Mesendoderm (in vitro differentiated cells): ENCODE measurements at regions not wholly inside any gene's neighbourhood (a gene's known extent, or its start where the extent isn't known, plus 50 kb on each side); places are given as distances from the start of the nearest gene placed in this dataset.

Source experiments
- DNase-seq: peaks from one replicate; pipeline ENCODE4 v3.0.0; 2013
- H2AK5ac ChIP-seq: 2 replicates; pipeline ENCODE4 v1.6.1; 2013; ENCODE audit warnings: low read length, inconsistent platforms
- H2BK120ac ChIP-seq: 2 replicates; pipeline ENCODE4 v1.6.1; 2013; ENCODE audit warnings: low read depth, mild to moderate bottlenecking, low read length, moderate library complexity, mixed read lengths
- H2BK15ac ChIP-seq: replicated peaks from 2 replicates; pipeline ENCODE4 v1.6.1; 2013; ENCODE audit warnings: low read depth, mild to moderate bottlenecking, moderate library complexity
- H2BK5ac ChIP-seq: 2 replicates; pipeline ENCODE4 v1.6.1; 2013; ENCODE audit warnings: low read length, inconsistent platforms
- H3K18ac ChIP-seq: 2 replicates; pipeline ENCODE4 v1.6.1; 2013; ENCODE audit warnings: mild to moderate bottlenecking, low read length, mixed read lengths
- H3K23ac ChIP-seq: one replicate; pipeline ENCODE4 v1.6.1; 2013; ENCODE audit warnings: low read length
- H3K27ac ChIP-seq: 2 replicates; pipeline ENCODE4 v1.5.1; 2013; ENCODE audit warnings: low read depth, mild to moderate bottlenecking, inconsistent platforms, low read length, moderate library complexity
- H3K27me3 ChIP-seq: 2 replicates; pipeline ENCODE4 v1.6.1; 2013; ENCODE audit warnings: low read length, control low read depth, mild to moderate bottlenecking, inconsistent platforms; ENCODE audit not compliant: insufficient read depth, poor library complexity
- H3K36me3 ChIP-seq: 2 replicates; pipeline ENCODE4 v1.6.1; 2013; ENCODE audit warnings: low read length, inconsistent platforms; ENCODE audit not compliant: control insufficient read depth, insufficient read depth
- H3K4ac ChIP-seq: one replicate; pipeline ENCODE4 v1.6.1; 2013; ENCODE audit warnings: low read depth, mild to moderate bottlenecking, low read length, moderate library complexity
- H3K4me1 ChIP-seq: 2 replicates; pipeline ENCODE4 v1.6.1; 2013; ENCODE audit warnings: low read depth, low read length, inconsistent platforms; ENCODE audit not compliant: control insufficient read depth
- H3K4me2 ChIP-seq: 2 replicates; pipeline ENCODE4 v1.6.1; 2013; ENCODE audit warnings: low read length
- H3K4me3 ChIP-seq: 2 replicates; pipeline ENCODE4 v1.5.1; 2013; ENCODE audit warnings: mild to moderate bottlenecking, low read length
- H3K56ac ChIP-seq: one replicate; pipeline ENCODE4 v1.6.1; 2013; ENCODE audit warnings: low read length
- H3K79me1 ChIP-seq: 2 replicates; pipeline ENCODE4 v1.6.1; 2013; ENCODE audit warnings: low read length, inconsistent platforms
- H3K79me2 ChIP-seq: 2 replicates; pipeline ENCODE4 v1.6.1; 2013; ENCODE audit warnings: mild to moderate bottlenecking, low read length; ENCODE audit not compliant: control insufficient read depth, insufficient read depth
- H3K9ac ChIP-seq: 2 replicates; pipeline ENCODE4 v1.6.1; 2013; ENCODE audit warnings: low read length, inconsistent platforms
- H4K5ac ChIP-seq: one replicate; pipeline ENCODE4 v1.6.1; 2013; ENCODE audit warnings: low read length
- H4K8ac ChIP-seq: one replicate; pipeline ENCODE4 v1.6.1; 2013; ENCODE audit warnings: low read depth, mild to moderate bottlenecking, control low read depth, low read length, moderate library complexity
- WGBS: extraction: QIAGEN DNeasy Blood & Tissue Kit; methylation state at CpG from one replicate; pipeline ENCODE4 v1.1.7; 2013; ENCODE audit warnings: low lambda C conversion rate, missing lambda C conversion rate; ENCODE audit not compliant: insufficient coverage; ENCODE audit errors: extremely low coverage; 5-methylcytosine and 5-hydroxymethylcytosine counted together

DNA sequence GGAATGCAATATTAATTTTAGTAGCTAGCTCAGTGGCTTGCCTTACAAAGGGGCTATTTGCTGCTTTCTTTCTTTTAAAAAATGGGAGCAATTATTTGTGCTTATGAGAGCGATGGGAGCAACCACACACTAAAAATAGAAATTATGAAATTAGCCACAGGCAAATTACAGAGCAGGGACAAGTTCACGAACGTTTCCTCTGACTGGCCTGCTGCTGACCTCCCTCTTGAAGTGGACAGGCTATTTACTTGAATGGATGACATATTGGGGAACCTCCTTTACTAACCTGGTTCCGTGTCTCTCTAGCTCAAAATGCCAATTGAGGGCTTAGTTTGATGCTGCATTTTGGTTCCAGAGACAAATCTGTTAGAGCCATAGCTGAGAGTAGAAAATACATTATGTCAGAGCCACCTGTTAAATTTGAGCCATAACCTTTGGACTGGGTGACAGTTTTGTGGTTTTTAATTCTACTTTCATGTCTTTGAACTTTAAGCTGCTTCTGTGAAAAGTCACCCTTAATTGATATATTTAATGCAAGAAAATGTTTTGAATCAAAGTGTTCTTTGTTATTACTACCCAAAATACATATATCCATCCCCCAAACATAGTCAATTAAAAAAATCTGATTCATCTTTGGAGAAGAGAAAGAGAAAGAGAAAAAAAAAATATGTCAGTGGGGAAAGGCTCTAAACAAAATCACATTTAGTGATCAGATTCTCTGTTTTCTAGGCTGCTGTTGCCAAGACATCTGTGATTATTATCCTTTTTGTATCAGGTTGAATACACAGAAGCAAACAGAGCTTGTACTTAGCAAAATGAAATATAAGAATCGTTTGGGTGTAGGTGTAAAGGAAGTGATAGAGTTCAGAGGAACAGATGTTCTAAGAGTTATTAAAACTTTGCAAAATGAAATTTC, 351.9 kb downstream of the ADGRL2 start:
- no peak overlapping the region for H2BK5ac ChIP-seq
- no peaks in the 10 kb centered on the region for H3K79me2 ChIP-seq
- H4K8ac ChIP-seq: no peak overlapping the region
- no peak overlapping the region for H4K5ac ChIP-seq
- no peak for DNase-seq
- H3K27me3 ChIP-seq: no peaks in the 10 kb centered on the region
- H3K23ac ChIP-seq: no peak overlapping the region
- no peak overlapping the region for H2BK15ac ChIP-seq
- no peaks in the 10 kb centered on the region for H3K79me1 ChIP-seq
- no peaks in the 10 kb centered on the region for H3K36me3 ChIP-seq
- H3K56ac ChIP-seq: no peak overlapping the region
- H3K4me1 ChIP-seq: no peaks in the 10 kb centered on the region
- no peak overlapping the region for H3K18ac ChIP-seq
- no peak overlapping the region for H3K4me3 ChIP-seq
- no peak overlapping the region for H2AK5ac ChIP-seq
- H2BK120ac ChIP-seq: no peak overlapping the region
- no peak overlapping the region for H3K27ac ChIP-seq
- WGBS: 100% methylated on average over 1 of the region's 5 CpGs
- H3K9ac ChIP-seq: no peak overlapping the region
- no peak overlapping the region for H3K4ac ChIP-seq
- H3K4me2 ChIP-seq: no peak overlapping the region

DNA sequence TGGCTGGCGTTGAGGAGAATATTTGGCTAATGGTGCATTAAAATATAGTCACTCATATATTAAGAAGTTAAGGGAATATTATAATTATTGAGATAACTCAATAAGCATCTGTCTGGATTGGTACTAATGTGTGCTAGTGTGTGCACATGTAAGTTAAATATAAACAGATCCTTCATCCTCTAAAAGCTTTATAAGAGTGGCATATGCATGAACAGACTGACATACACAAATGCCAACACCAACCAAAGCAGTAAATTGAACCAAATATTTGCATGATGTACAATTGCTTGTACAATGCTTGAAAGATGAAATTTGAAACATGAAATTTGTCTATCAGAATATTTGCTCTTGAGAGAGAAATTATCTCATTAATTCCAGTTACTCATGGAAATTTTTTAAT, 344.9 kb downstream of the ADGRL2 start:
- no peak overlapping the region for H3K18ac ChIP-seq
- H2BK120ac ChIP-seq: no peak overlapping the region
- no peaks in the 10 kb centered on the region for H3K79me1 ChIP-seq
- DNase-seq: no peak
- H2BK5ac ChIP-seq: no peak overlapping the region
- H3K56ac ChIP-seq: no peak overlapping the region
- H2BK15ac ChIP-seq: no peak overlapping the region
- H3K27me3 ChIP-seq: no peaks in the 10 kb centered on the region
- no peak overlapping the region for H3K4ac ChIP-seq
- no peak overlapping the region for H3K4me3 ChIP-seq
- H3K4me2 ChIP-seq: no peak overlapping the region
- no peak overlapping the region for H4K8ac ChIP-seq
- WGBS: no CpG with 5 or more reads among the region's 1 CpG
- no peak overlapping the region for H3K9ac ChIP-seq
- no peaks in the 10 kb centered on the region for H3K79me2 ChIP-seq
- H3K36me3 ChIP-seq: no peaks in the 10 kb centered on the region
- no peak overlapping the region for H3K27ac ChIP-seq
- H4K5ac ChIP-seq: no peak overlapping the region
- H3K4me1 ChIP-seq: no peaks in the 10 kb centered on the region
- no peak overlapping the region for H2AK5ac ChIP-seq
- no peak overlapping the region for H3K23ac ChIP-seq

- Histone ChIP-seq H4K5ac (no peak overlapping the region), H3K23ac (no peak overlapping the region), H3K56ac (no peak overlapping the region), H2BK5ac (no peak overlapping the region), H4K8ac (no peak overlapping the region), H3K36me3 (no peaks in the 10 kb centered on the region), H3K4ac (no peak overlapping the region), H3K27me3 (no peaks in the 10 kb centered on the region), H2BK120ac (no peak overlapping the region), H3K18ac (no peak overlapping the region), H2BK15ac (no peak overlapping the region), H3K27ac (no peak overlapping the region), H2AK5ac (no peak overlapping the region), H3K4me3 (no peak overlapping the region), H3K9ac (no peak overlapping the region), H3K4me1 (no peaks in the 10 kb centered on the region), H3K4me2 (no peak overlapping the region), H3K79me1 (no peaks in the 10 kb centered on the region), H3K79me2 (no peaks in the 10 kb centered on the region)
- no peak for DNase-seq
- no CpG with 5 or more reads among the region's 3 CpGs for WGBS
Observed at GRCh38 chr1:82143108-82143833, 342.5 kb downstream of the ADGRL2 start.

DNA sequence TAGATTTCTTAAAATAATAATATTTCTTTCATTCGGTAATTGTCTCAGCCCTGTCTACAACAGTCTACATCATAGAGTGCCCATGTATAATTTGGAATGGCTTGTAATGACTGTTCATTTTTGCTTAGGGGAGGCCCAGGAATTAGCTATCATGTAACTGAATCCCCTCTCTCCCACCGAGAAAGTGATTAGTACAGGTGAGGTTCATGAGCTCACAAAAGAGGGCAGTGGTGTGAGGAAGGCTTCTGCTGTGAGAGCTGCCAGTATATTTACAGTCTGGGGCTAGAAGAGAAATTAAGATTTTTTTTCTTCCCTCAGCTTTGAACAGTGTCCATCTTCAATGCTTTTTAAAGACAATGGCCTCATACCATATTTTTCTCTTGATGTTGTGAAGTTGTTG, 340.7 kb downstream of the ADGRL2 start:
- no peak overlapping the region for H2AK5ac ChIP-seq
- no peaks in the 10 kb centered on the region for H3K4me1 ChIP-seq
- H4K8ac ChIP-seq: no peak overlapping the region
- no peak overlapping the region for H3K4me3 ChIP-seq
- no peaks in the 10 kb centered on the region for H3K79me1 ChIP-seq
- no peaks in the 10 kb centered on the region for H3K36me3 ChIP-seq
- no peaks in the 10 kb centered on the region for H3K79me2 ChIP-seq
- H3K4me2 ChIP-seq: no peak overlapping the region
- no peak overlapping the region for H3K56ac ChIP-seq
- H2BK5ac ChIP-seq: no peak overlapping the region
- H3K27ac ChIP-seq: no peak overlapping the region
- H3K18ac ChIP-seq: no peak overlapping the region
- H3K23ac ChIP-seq: no peak overlapping the region
- H4K5ac ChIP-seq: no peak overlapping the region
- DNase-seq: no peak
- no peak overlapping the region for H2BK15ac ChIP-seq
- H2BK120ac ChIP-seq: no peak overlapping the region
- no peaks in the 10 kb centered on the region for H3K27me3 ChIP-seq
- no CpG with 5 or more reads among the region's 2 CpGs for WGBS
- H3K9ac ChIP-seq: no peak overlapping the region
- H3K4ac ChIP-seq: no peak overlapping the region

DNA sequence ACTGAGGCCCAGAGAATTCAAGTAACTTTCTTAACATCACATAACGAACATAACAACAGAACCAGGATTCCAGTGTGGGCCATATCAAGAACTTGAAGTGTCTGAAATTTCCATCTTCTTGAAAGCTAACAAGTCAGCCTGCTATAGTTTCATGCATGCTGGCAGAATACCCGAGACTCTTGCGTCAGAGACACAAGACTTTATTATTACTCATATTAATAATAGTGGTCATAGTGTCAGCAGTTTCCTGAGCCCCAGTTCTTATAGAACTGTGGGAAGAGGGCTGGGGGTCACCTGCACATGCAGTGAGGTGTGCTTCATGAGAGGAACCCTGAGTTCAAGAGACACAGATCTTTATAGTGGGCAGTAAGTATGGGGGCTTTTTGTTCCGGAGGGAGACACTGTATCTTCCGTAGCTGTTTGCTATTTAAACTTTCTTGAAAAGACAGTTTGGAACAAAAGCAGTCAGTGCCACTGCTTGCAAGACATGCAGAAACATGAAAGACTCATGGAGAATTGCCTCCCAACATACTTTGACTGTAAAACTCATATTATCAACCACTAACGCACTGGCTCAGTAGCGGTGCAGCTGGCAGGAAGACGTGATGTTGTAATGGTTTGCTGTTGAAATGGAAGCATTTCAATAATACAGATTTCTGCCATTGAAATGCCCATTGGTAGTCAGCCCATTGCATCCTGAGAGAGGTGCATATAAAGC, 339.2 kb downstream of the ADGRL2 start:
- H3K36me3 ChIP-seq: no peaks in the 10 kb centered on the region
- no peaks in the 10 kb centered on the region for H3K27me3 ChIP-seq
- no peak overlapping the region for H2BK15ac ChIP-seq
- WGBS: no CpG with 5 or more reads among the region's 8 CpGs
- no peaks in the 10 kb centered on the region for H3K79me1 ChIP-seq
- H3K9ac ChIP-seq: no peak overlapping the region
- no peaks in the 10 kb centered on the region for H3K4me1 ChIP-seq
- no peak overlapping the region for H3K4me2 ChIP-seq
- no peak overlapping the region for H3K4me3 ChIP-seq
- no peak overlapping the region for H3K4ac ChIP-seq
- no peak overlapping the region for H3K18ac ChIP-seq
- no peak for DNase-seq
- no peak overlapping the region for H3K23ac ChIP-seq
- no peak overlapping the region for H4K8ac ChIP-seq
- no peaks in the 10 kb centered on the region for H3K79me2 ChIP-seq
- H3K27ac ChIP-seq: no peak overlapping the region
- H3K56ac ChIP-seq: no peak overlapping the region
- no peak overlapping the region for H2BK5ac ChIP-seq
- H2BK120ac ChIP-seq: no peak overlapping the region
- no peak overlapping the region for H4K5ac ChIP-seq
- no peak overlapping the region for H2AK5ac ChIP-seq
